Smooth muscle cell (in vitro differentiated cells): ENCODE measurements at regions not wholly inside any gene's neighbourhood (a gene's known extent, or its start where the extent isn't known, plus 50 kb on each side); places are given as distances from the start of the nearest gene placed in this dataset.

Experiments
- DNase-seq: peaks from one replicate; lab custom pipeline; 2025; ENCODE audit not compliant: unreplicated experiment; lab: John Stamatoyannopoulos, UW
- H2AFZ ChIP-seq: fragments of 200-600 bp; sonication (generic); 2 replicates; pipeline ENCODE4 v1.6.0; 2016; ENCODE audit warnings: antibody characterized with exemption, low read depth, mild to moderate bottlenecking
- H3F3A ChIP-seq: fragments of 200-600 bp; sonication (generic); 2 replicates; pipeline ENCODE4 v1.6.0; 2017; ENCODE audit warnings: antibody characterized with exemption, low read depth
- H3K27ac ChIP-seq: fragments of 200-600 bp; sonication (generic); 2 replicates; pipeline ENCODE4 v1.5.1; 2016; ENCODE audit warnings: low read depth, mild to moderate bottlenecking
- H3K27me3 ChIP-seq: fragments of 200-600 bp; sonication (generic); 2 replicates; pipeline ENCODE4 v1.6.1; 2016; ENCODE audit warnings: low read depth, mild to moderate bottlenecking
- H3K36me3 ChIP-seq: fragments of 200-600 bp; sonication (generic); 2 replicates; pipeline ENCODE4 v1.5.1; 2016; ENCODE audit warnings: low read depth
- H3K4me1 ChIP-seq: fragments of 200-600 bp; sonication (generic); 2 replicates; pipeline ENCODE4 v1.5.1; 2016; ENCODE audit warnings: low read depth
- H3K4me2 ChIP-seq: fragments of 200-600 bp; sonication (generic); 2 replicates; pipeline ENCODE4 v1.6.0; 2016; ENCODE audit warnings: mild to moderate bottlenecking
- H3K4me3 ChIP-seq: fragments of 200-600 bp; sonication (generic); 2 replicates; pipeline ENCODE4 v1.5.1; 2016; ENCODE audit warnings: mild to moderate bottlenecking
- H3K79me2 ChIP-seq: fragments of 200-600 bp; sonication (generic); 2 replicates; pipeline ENCODE4 v1.6.0; 2016; ENCODE audit warnings: low read depth, mild to moderate bottlenecking
- H3K9ac ChIP-seq: fragments of 200-600 bp; sonication (generic); 2 replicates; pipeline ENCODE4 v1.6.0; 2016; ENCODE audit warnings: low read depth
- H3K9me3 ChIP-seq: fragments of 200-600 bp; sonication (generic); replicated peaks from 2 replicates; pipeline ENCODE4 v1.5.1; 2016; ENCODE audit warnings: low read depth
- H4K20me1 ChIP-seq: fragments of 200-600 bp; sonication (generic); 2 replicates; pipeline ENCODE4 v1.6.0; 2016; ENCODE audit warnings: low read depth
- WGBS: methylation state at CpG from one replicate; pipeline ENCODE4 v1.1.7; 2016; ENCODE audit warnings: low lambda C conversion rate; 5-methylcytosine and 5-hydroxymethylcytosine counted together
- TF ChIP-seq, protein P1 (sequence below): fragments of 200-600 bp; sonication (generic); IDR thresholded peaks from 2 replicates; pipeline ENCODE4 v1.5.1; 2017; ENCODE audit warnings: borderline replicate concordance, mild to moderate bottlenecking, antibody characterized with exemption; ENCODE audit not compliant: insufficient read depth, poor library complexity, severe bottlenecking

GRCh38 chr2:139990646-139991335 lies 1210.6 kb upstream of the NXPH2 start:
- Histone ChIP-seq H3K4me2 (no peak overlapping the region), H3K4me1 (no peaks in the 10 kb centered on the region), H4K20me1 (no peaks in the 10 kb centered on the region), H3K9ac (no peak overlapping the region), H3K27ac (no peak overlapping the region), H3K9me3 (no peaks in the 10 kb centered on the region), H3K27me3 (no peaks in the 10 kb centered on the region), H3F3A (no peaks in the 10 kb centered on the region), H2AFZ (no peak overlapping the region), H3K4me3 (no peak overlapping the region), H3K36me3 (no peaks in the 10 kb centered on the region), H3K79me2 (no peaks in the 10 kb centered on the region)
- TF ChIP-seq, protein P1, sequence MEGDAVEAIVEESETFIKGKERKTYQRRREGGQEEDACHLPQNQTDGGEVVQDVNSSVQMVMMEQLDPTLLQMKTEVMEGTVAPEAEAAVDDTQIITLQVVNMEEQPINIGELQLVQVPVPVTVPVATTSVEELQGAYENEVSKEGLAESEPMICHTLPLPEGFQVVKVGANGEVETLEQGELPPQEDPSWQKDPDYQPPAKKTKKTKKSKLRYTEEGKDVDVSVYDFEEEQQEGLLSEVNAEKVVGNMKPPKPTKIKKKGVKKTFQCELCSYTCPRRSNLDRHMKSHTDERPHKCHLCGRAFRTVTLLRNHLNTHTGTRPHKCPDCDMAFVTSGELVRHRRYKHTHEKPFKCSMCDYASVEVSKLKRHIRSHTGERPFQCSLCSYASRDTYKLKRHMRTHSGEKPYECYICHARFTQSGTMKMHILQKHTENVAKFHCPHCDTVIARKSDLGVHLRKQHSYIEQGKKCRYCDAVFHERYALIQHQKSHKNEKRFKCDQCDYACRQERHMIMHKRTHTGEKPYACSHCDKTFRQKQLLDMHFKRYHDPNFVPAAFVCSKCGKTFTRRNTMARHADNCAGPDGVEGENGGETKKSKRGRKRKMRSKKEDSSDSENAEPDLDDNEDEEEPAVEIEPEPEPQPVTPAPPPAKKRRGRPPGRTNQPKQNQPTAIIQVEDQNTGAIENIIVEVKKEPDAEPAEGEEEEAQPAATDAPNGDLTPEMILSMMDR = no peak
- no peak for DNase-seq
- WGBS = 96% methylated on average over 31 of the region's 40 CpGs

DNA sequence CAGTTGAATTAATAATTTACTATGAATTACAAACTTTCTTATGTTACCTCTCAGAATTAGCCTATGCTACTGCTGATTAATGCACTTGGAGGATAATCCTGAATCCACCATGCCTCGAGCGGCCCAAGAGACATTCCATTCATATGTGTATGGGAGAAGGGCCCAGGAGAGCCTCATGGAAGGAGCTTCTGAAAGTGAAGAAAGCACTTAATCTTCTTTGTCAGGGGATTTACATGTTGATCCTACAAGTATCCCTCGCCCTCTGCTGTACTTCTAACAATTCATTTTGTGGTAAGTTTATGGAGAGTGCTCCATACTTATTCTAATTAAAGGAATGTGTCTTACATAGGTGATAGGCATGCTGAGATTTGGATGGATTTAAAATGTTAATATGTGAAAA lies 1189.1 kb upstream of the NXPH2 start:
- Histone ChIP-seq H2AFZ (no peak overlapping the region), H3F3A (no peaks in the 10 kb centered on the region), H3K9ac (no peak overlapping the region), H3K27ac (no peak overlapping the region), H3K27me3 (no peaks in the 10 kb centered on the region), H4K20me1 (no peaks in the 10 kb centered on the region), H3K4me2 (no peak overlapping the region), H3K4me3 (no peak overlapping the region), H3K79me2 (no peaks in the 10 kb centered on the region), H3K9me3 (no peaks in the 10 kb centered on the region), H3K4me1 (no peaks in the 10 kb centered on the region), H3K36me3 (no peaks in the 10 kb centered on the region)
- TF ChIP-seq, protein P1 = no peak
- 65% methylated on average over 3 of the region's 3 CpGs for WGBS
- DNase-seq = no peak

DNA sequence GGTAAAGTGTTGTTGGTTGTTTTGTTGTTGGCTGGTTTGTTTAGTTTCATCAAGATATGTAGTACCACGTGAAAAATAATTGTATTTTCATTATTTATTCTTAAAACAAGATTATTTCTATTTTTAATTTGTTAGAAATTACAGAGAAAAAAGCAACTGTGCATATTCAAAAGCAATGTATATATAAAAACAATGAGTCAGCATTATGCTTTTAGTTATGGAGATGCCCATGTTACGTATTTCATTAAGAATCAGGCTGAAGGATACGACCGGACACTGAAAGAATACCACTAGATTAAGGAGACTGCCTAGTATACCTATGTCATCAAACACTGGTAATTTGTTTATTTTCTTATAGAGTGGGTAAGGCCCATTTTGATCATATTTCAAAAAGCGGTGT lies 1188.4 kb upstream of the NXPH2 start:
- no peak for DNase-seq
- Histone ChIP-seq H3K4me3 (no peak overlapping the region), H4K20me1 (no peaks in the 10 kb centered on the region), H3F3A (no peaks in the 10 kb centered on the region), H3K4me1 (no peaks in the 10 kb centered on the region), H3K79me2 (no peaks in the 10 kb centered on the region), H3K27me3 (no peaks in the 10 kb centered on the region), H3K4me2 (no peak overlapping the region), H3K9ac (no peak overlapping the region), H3K27ac (no peak overlapping the region), H2AFZ (no peak overlapping the region), H3K9me3 (no peaks in the 10 kb centered on the region), H3K36me3 (no peaks in the 10 kb centered on the region)
- WGBS = 93% methylated on average over 5 of the region's 5 CpGs
- TF ChIP-seq, protein P1 = no peak

DNA sequence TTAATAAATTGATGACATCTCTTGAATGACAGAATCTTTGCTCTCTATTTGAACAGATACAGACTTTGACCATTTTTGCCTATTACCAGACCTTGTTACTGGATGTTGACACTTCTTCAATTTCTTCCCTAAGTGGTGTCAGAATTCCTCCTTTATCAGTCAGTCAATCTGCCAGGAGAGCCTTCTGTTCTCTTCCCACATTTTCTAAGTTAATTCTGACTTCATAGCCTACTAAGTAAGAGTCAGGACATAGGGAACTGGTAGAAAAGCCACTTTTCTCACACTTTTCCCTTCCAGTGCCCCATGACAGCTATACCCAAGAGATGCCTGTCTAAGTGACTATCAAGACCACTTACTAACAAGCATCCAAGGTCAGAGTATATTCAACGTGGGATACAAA lies 1187.5 kb upstream of the NXPH2 start:
- TF ChIP-seq, protein P1 = no peak
- no peaks in the 10 kb centered on the region for H3K79me2 ChIP-seq

More for the DNA sequence above, 1187.5 kb upstream of the NXPH2 start:
- DNase-seq = no peak
- no peaks in the 10 kb centered on the region for H3K4me1 ChIP-seq
- no peaks in the 10 kb centered on the region for H4K20me1 ChIP-seq
- H3F3A ChIP-seq = no peaks in the 10 kb centered on the region
- H3K9me3 ChIP-seq = no peaks in the 10 kb centered on the region
- no peak overlapping the region for H3K4me2 ChIP-seq
- 85% methylated on average over 1 of the region's 1 CpG for WGBS
- no peak overlapping the region for H3K9ac ChIP-seq
- H3K36me3 ChIP-seq = no peaks in the 10 kb centered on the region
- H3K27me3 ChIP-seq = no peaks in the 10 kb centered on the region
- no peak overlapping the region for H2AFZ ChIP-seq
- H3K4me3 ChIP-seq = no peak overlapping the region
- no peak overlapping the region for H3K27ac ChIP-seq
